ENCODE measurements at regions not wholly inside any gene's neighbourhood (a gene's known extent, or its start where the extent isn't known, plus 50 kb on each side); places are given as distances from the start of the nearest gene placed in this dataset.

DNA sequence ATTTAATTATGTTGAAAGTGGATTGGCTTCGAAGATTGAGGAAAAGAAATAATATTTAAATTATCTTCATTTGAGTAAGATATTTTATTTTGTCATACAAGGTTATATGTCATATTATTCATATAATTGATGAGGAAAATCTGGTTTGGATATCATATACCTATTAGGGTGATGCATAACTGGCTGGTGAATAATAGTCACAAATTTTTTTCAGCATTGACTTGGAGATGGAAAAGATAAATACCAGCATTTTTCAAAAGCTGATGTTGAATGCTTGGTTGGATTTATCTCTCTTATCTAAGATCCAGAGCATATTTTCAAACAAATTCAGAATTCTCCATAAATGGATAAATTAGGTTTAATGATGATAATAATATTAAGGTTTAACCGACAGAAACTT, 93.5 kb upstream of the SLIT2 start:
- no peak for TF ChIP-seq EZH2 (IDR thresholded peaks at IDR 0.05; ENCODE audit: low read depth)
- TF ChIP-seq, protein P1, sequence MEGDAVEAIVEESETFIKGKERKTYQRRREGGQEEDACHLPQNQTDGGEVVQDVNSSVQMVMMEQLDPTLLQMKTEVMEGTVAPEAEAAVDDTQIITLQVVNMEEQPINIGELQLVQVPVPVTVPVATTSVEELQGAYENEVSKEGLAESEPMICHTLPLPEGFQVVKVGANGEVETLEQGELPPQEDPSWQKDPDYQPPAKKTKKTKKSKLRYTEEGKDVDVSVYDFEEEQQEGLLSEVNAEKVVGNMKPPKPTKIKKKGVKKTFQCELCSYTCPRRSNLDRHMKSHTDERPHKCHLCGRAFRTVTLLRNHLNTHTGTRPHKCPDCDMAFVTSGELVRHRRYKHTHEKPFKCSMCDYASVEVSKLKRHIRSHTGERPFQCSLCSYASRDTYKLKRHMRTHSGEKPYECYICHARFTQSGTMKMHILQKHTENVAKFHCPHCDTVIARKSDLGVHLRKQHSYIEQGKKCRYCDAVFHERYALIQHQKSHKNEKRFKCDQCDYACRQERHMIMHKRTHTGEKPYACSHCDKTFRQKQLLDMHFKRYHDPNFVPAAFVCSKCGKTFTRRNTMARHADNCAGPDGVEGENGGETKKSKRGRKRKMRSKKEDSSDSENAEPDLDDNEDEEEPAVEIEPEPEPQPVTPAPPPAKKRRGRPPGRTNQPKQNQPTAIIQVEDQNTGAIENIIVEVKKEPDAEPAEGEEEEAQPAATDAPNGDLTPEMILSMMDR (conservative IDR thresholded peaks at IDR 0.05), result no peak

All from PC-9 (cell line).